Keratinocyte (primary cell): ENCODE measurements at regions not wholly inside any gene's neighbourhood (a gene's known extent, or its start where the extent isn't known, plus 50 kb on each side); places are given as distances from the start of the nearest gene placed in this dataset.

ENCODE experiments used
- DNase-seq: peaks from one replicate; pipeline ENCODE4 v3.0.0-alpha.2; 2011; ENCODE audit warnings: low read depth, missing footprints, low spot score
- FAIRE-seq: peaks from 2 replicates; lab custom pipeline; 2011; peaks lifted over from hg19 to GRCh38; lab: Jason Lieb, UNC
- H2AFZ ChIP-seq: 2 replicates; pipeline ENCODE4 v1.6.0; 2012; ENCODE audit warnings: low read length, control low read depth, inconsistent platforms; ENCODE audit not compliant: control insufficient read depth
- H3K27ac ChIP-seq: 2 replicates; pipeline ENCODE4 v1.5.1; 2011; ENCODE audit warnings: low read length; ENCODE audit not compliant: control insufficient read depth, insufficient read depth
- H3K27me3 ChIP-seq: 3 replicates; pipeline ENCODE4 v1.6.0; 2011; ENCODE audit warnings: low read length; ENCODE audit not compliant: control insufficient read depth, insufficient read depth; ENCODE audit errors: extremely low read depth
- H3K36me3 ChIP-seq, 2 experiments: 2 replicates in 1 of 2; 3 replicates in 1 of 2; pipeline ENCODE4 v1.5.1; 2011; ENCODE audit warnings: low read length in 2 of 2, mild to moderate bottlenecking in 1 of 2; ENCODE audit not compliant: control insufficient read depth in 2 of 2, insufficient read depth in 2 of 2; ENCODE audit errors: extremely low read depth in 1 of 2
- H3K4me1 ChIP-seq: 3 replicates; pipeline ENCODE4 v1.5.1; 2011; ENCODE audit warnings: low read length; ENCODE audit not compliant: control insufficient read depth, insufficient read depth; ENCODE audit errors: extremely low read depth
- H3K4me2 ChIP-seq: 3 replicates; pipeline ENCODE4 v1.6.0; 2011; ENCODE audit warnings: low read depth, low read length; ENCODE audit not compliant: control insufficient read depth, insufficient read depth; ENCODE audit errors: extremely low read depth
- H3K4me3 ChIP-seq, 3 experiments: fragments of 200-600 bp in 1 of 3; sonication (generic) in 1 of 3; 2 replicates in 2 of 3; 3 replicates in 1 of 3; pipeline ENCODE4 v1.5.1; 2011 to 2016; ENCODE audit warnings: low read length in 3 of 3, mild to moderate bottlenecking in 3 of 3, control low read depth in 2 of 3, inconsistent platforms in 1 of 3, low read depth in 1 of 3, mixed read lengths in 1 of 3, mixed run types in 1 of 3, moderate library complexity in 1 of 3; ENCODE audit not compliant: control insufficient read depth in 2 of 3, insufficient read depth in 2 of 3; ENCODE audit errors: extremely low read depth in 1 of 3
- H3K79me2 ChIP-seq: 2 replicates; pipeline ENCODE4 v1.6.0; 2012; ENCODE audit warnings: low read length; ENCODE audit not compliant: control insufficient read depth, insufficient read depth
- H3K9ac ChIP-seq: 3 replicates; pipeline ENCODE4 v1.6.0; 2011; ENCODE audit warnings: low read length; ENCODE audit not compliant: control insufficient read depth, insufficient read depth; ENCODE audit errors: extremely low read depth
- H3K9me1 ChIP-seq: 3 replicates; pipeline ENCODE4 v1.6.0; 2011; ENCODE audit warnings: low read length; ENCODE audit not compliant: control insufficient read depth, insufficient read depth; ENCODE audit errors: extremely low read depth
- H3K9me3 ChIP-seq: 2 replicates; pipeline ENCODE4 v1.5.1; 2012; ENCODE audit warnings: low read depth, low read length; ENCODE audit not compliant: control insufficient read depth
- H4K20me1 ChIP-seq: 3 replicates; pipeline ENCODE4 v1.6.0; 2011; ENCODE audit warnings: low read length; ENCODE audit not compliant: control insufficient read depth, insufficient read depth; ENCODE audit errors: extremely low read depth
- EZH2 ChIP-seq: IDR thresholded peaks from one replicate; pipeline ENCODE4 v1.6.1; 2012; ENCODE audit warnings: inconsistent platforms, mild to moderate bottlenecking, low read length, moderate library complexity
- dilution Hi-C: fragments of 300-500 bp; cut with MboI; formaldehyde crosslinking; loops from one replicate; pipeline ENCODE4 v1.7.0; 2020; ENCODE audit warnings: low sequenced_read_pairs; ENCODE audit not compliant: extremely low pct_ligation_motif_present
- TF ChIP-seq, protein P1 (sequence below), 3 experiments: IDR thresholded peaks in 1 of 3; conservative IDR thresholded peaks in 1 of 3; optimal IDR thresholded peaks in 1 of 3; 2 replicates in 2 of 3; 3 replicates in 1 of 3; pipeline versions ENCODE3 to v1.5.1; 2011; ENCODE audit warnings: low read length in 3 of 3, mild to moderate bottlenecking in 3 of 3, moderate library complexity in 2 of 3, control low read depth in 1 of 3, inconsistent platforms in 1 of 3; ENCODE audit not compliant: insufficient read depth in 2 of 3; ENCODE audit errors: extremely low read depth in 1 of 3

DNA sequence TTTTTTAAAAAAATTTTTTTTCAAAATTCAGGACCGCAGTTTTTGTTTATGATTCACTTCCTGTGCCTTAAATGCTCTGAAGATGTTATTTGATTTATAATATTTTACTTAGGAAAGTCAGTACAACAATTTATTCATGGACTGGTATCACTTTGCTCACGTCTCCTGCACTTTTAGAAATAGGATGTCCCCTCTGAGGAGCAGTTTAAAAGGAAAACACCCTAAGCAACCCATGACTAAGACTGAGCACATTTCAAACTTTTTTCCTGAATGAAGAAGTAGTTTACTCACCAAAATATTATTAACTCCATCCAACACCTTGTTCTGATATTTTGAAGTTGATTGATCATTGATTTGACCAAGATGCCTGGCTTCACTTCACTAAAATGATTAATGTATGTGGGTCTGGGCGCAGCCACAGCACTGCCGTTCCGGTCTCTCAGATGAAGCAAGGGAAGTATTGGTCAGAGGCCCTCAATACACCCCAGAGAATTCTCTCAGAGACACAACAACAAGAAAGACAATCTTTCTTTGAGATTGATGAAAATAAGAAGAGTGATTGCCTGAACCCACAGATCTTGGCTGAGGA lies 223.9 kb downstream of the TGFB2 start:
- Histone ChIP-seq H2AFZ (no peak overlapping the region), H3K9me1 (no peaks in the 10 kb centered on the region), H3K36me3 (no peaks in the 10 kb centered on the region), H3K9me3 (no peaks in the 10 kb centered on the region), H3K27ac (no peak overlapping the region), H4K20me1 (no peaks in the 10 kb centered on the region), H3K4me1 (no peaks in the 10 kb centered on the region), H3K27me3 (no peaks in the 10 kb centered on the region), H3K79me2 (no peaks in the 10 kb centered on the region), H3K4me3 (no peak overlapping the region), H3K4me2 (no peak overlapping the region), H3K9ac (no peak overlapping the region)
- DNase-seq, result no peak
- no peak for TF ChIP-seq EZH2
- TF ChIP-seq, protein P1, sequence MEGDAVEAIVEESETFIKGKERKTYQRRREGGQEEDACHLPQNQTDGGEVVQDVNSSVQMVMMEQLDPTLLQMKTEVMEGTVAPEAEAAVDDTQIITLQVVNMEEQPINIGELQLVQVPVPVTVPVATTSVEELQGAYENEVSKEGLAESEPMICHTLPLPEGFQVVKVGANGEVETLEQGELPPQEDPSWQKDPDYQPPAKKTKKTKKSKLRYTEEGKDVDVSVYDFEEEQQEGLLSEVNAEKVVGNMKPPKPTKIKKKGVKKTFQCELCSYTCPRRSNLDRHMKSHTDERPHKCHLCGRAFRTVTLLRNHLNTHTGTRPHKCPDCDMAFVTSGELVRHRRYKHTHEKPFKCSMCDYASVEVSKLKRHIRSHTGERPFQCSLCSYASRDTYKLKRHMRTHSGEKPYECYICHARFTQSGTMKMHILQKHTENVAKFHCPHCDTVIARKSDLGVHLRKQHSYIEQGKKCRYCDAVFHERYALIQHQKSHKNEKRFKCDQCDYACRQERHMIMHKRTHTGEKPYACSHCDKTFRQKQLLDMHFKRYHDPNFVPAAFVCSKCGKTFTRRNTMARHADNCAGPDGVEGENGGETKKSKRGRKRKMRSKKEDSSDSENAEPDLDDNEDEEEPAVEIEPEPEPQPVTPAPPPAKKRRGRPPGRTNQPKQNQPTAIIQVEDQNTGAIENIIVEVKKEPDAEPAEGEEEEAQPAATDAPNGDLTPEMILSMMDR (optimal IDR thresholded peaks at IDR 0.05 in 1 of 3, IDR thresholded peaks at IDR 0.05 in 1 of 3, conservative IDR thresholded peaks at IDR 0.05 in 1 of 3; ENCODE audit: extremely low read depth in 1 of 3, insufficient read depth in 2 of 3, low read length in 3 of 3), result no peak
- FAIRE-seq, result no peak
- dilution Hi-C loops, result no loop called here

DNA sequence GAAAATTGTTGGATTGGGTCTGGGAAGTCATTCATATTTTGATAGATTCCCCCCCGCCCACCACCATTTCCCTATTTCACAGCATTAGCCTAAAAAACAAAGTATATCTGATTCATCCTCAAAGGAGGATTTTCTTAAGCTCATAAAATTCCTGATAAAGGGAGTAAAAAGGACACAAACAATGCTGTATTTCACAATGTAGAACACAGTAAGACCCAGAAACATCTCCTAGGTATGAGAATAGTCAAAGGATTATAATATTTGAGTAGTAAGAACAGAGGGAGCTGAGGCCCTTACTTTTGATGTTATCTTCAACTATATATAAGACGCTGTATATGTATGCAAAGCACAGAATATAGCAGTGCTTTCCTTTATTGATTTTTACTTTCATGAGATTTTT lies 225.3 kb downstream of the TGFB2 start:
- FAIRE-seq (no peak), DNase-seq (no peak)
- no peaks in the 10 kb centered on the region for H3K27me3 ChIP-seq
- no peaks in the 10 kb centered on the region for H3K9me3 ChIP-seq
- no peaks in the 10 kb centered on the region for H3K9me1 ChIP-seq
- dilution Hi-C loops, result no loop called here
- H3K79me2 ChIP-seq, result no peaks in the 10 kb centered on the region
- H3K27ac ChIP-seq, result no peak overlapping the region
- H3K36me3 ChIP-seq, result no peaks in the 10 kb centered on the region
- H3K4me3 ChIP-seq, result no peak overlapping the region
- no peak overlapping the region for H3K9ac ChIP-seq
- H3K4me1 ChIP-seq, result peaks cover 2% of the 10 kb centered on the region
- no peaks in the 10 kb centered on the region for H4K20me1 ChIP-seq
- no peak overlapping the region for H2AFZ ChIP-seq
- no peak for TF ChIP-seq EZH2
- TF ChIP-seq, protein P1 (optimal IDR thresholded peaks at IDR 0.05 in 1 of 3, IDR thresholded peaks at IDR 0.05 in 1 of 3, conservative IDR thresholded peaks at IDR 0.05 in 1 of 3; ENCODE audit: extremely low read depth in 1 of 3, insufficient read depth in 2 of 3, low read length in 3 of 3), result no peak
- H3K4me2 ChIP-seq, result no peak overlapping the region
